Esophagus (tissue), 2 donors: ENCODE measurements at regions not wholly inside any gene's neighbourhood (a gene's known extent, or its start where the extent isn't known, plus 50 kb on each side); places are given as distances from the start of the nearest gene placed in this dataset.
"Not testable (repeated sequence)": the region's sequence is repeated elsewhere in the genome, so short reads cannot be mapped to it uniquely, and the experiment has no call there.

Experiments
- H3K27ac ChIP-seq, 2 donors: one replicate each; pipeline ENCODE4 v1.5.1; 2013; ENCODE audit warnings: low read depth in 2 of 2, mild to moderate bottlenecking in 2 of 2, inconsistent platforms in 1 of 2, low read length in 1 of 2, moderate library complexity in 1 of 2
- H3K27me3 ChIP-seq, 2 donors: one replicate each; pipeline ENCODE4 v1.6.1; 2013; ENCODE audit warnings: low read length in 2 of 2, control low read depth in 1 of 2, mild to moderate bottlenecking in 1 of 2; ENCODE audit not compliant: insufficient read depth in 2 of 2, control insufficient read depth in 1 of 2
- H3K36me3 ChIP-seq, 2 donors: one replicate each; pipeline ENCODE4 v1.6.1; 2013; ENCODE audit warnings: low read length in 1 of 2; ENCODE audit not compliant: control insufficient read depth in 2 of 2, insufficient read depth in 2 of 2
- H3K4me1 ChIP-seq, 2 donors: one replicate each; pipeline ENCODE4 v1.6.1; 2013; ENCODE audit warnings: low read length in 1 of 2; ENCODE audit not compliant: control insufficient read depth in 2 of 2, insufficient read depth in 2 of 2
- H3K4me3 ChIP-seq, 2 donors: one replicate each; pipeline ENCODE4 v1.5.1; 2013; ENCODE audit warnings: low read length in 2 of 2, mild to moderate bottlenecking in 2 of 2, low read depth in 1 of 2, moderate library complexity in 1 of 2
- H3K9me3 ChIP-seq, 2 donors: one replicate each; pipeline ENCODE4 v1.6.1; 2013; ENCODE audit warnings: mild to moderate bottlenecking in 2 of 2, low read depth in 1 of 2, low read length in 1 of 2, moderate library complexity in 1 of 2; ENCODE audit not compliant: control insufficient read depth in 2 of 2, insufficient read depth in 1 of 2
- WGBS, 2 donors: extraction: QIAGEN DNeasy Blood & Tissue Kit; methylation state at CpG; one replicate each; pipeline ENCODE4 v1.1.7; 2013; 5-methylcytosine and 5-hydroxymethylcytosine counted together
- donor health status: healthy with polysubstance abuse.
- donor health status: Bipolar disorder and iron deficiency.

DNA sequence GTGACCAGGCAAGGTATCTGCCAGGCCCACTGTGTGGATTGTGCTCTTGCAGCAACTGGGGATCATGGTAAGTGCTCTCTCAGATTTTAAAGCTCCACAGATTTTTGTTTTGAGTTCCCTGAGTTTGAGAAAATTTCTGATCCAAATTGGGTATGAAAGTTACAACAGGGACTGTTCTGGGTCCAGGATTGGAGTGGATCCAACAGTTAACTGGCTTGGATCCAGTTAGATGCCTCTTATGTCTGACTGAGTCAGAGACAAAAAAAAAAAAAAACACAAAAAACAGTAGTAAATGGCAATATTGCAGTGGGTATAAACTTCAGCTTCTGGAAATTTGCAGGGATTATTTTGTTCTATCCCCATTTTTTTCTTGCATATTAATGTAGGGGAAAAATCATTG lies 598.8 kb downstream of the C12orf50 start:
- no peaks in the 10 kb centered on the region for H3K36me3 ChIP-seq
- H3K27ac ChIP-seq = no peak overlapping the region
- no peaks in the 10 kb centered on the region for H3K27me3 ChIP-seq
- no peaks in the 10 kb centered on the region for H3K4me1 ChIP-seq
- no peak overlapping the region for H3K4me3 ChIP-seq
- no peaks in the 10 kb centered on the region for H3K9me3 ChIP-seq

DNA sequence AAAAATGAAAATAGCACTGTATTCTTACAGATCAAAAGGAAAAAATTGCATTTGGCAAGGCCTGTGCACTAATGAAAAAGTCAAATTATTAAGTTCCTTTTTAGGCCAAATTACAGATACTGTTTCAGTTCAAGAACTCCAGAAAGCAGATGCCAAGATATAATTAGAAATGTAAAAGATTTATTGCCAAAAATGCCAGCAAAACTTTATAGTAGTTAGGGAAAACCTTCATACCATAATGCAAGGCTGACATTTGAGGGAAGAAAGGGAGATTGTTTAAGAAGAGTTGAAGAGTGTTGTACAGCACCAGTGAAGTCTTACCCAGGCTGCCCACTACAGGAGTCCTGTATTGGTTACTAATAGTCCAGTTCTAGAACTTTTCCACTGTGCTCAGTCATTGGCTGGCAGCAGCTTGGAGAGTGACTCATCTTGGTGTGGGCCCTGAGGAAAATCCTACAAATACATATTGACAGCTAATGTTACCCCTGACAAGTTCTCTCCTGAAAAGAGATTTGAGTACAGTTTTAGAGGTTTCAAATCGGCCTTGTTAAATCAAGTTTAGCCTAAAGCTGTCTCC lies 600.4 kb downstream of the C12orf50 start:
- Histone ChIP-seq H3K9me3 (no peaks in the 10 kb centered on the region), H3K4me3 (no peak overlapping the region), H3K27me3 (no peaks in the 10 kb centered on the region), H3K27ac (peak overlapping the region; percentile 55 to 78), H3K4me1 (no peaks in the 10 kb centered on the region), H3K36me3 (no peaks in the 10 kb centered on the region)
- WGBS, 2 donors = 35 to 59% methylated on average over 1 of the region's 1 CpG

DNA sequence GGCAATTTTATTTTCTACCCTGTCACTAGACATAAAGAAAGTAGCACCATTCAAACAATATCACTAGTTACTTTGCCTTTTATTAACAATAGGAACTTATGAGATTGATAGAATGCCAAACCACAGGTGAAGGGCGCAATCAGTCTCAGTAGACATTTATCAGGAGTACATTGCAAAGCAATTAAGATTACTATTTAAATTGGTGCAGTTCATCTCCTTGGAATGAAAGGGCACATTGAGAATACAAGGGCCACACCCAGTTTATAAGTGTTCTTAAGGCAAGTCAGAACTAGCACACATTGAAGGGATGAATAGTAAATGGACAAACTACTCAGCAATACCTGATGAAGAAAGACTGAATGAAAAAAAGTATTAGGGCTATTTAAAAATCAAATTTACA lies 601.4 kb downstream of the C12orf50 start:
- no peak overlapping the region for H3K4me3 ChIP-seq
- H3K27ac ChIP-seq = no peak overlapping the region
- no peaks in the 10 kb centered on the region for H3K4me1 ChIP-seq
- no peaks in the 10 kb centered on the region for H3K9me3 ChIP-seq
- no peaks in the 10 kb centered on the region for H3K27me3 ChIP-seq
- H3K36me3 ChIP-seq = no peaks in the 10 kb centered on the region
- WGBS, 2 donors = 46 to 67% methylated on average over 1 of the region's 1 CpG

DNA sequence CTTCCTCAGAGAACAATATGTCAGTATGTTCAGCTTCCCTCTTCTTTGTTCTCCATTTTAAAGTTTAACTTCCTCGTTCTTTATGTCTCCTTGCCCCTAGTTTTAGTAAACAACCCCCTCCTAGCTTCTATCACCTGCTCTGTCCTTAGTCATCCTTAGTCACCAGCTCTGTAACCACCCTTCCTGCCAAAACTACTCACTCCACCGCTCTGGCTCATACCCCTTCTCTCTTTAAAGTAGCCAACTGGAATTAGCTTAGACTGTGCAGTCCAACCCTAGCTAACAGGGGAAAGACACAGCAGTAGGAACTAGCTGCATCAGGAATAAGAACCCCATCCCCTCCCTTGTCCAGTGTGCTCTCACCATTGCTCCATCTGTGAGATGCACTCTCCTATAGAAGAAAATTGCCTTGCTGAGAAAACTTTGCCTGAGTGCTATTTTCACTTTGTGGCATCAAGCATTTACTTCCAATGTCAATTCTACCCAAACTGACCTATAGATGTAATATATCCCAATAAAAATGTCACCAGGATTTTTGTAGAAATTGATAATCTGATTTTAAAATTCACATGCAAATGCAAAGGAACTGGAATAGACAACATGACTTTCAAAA lies 603.2 kb downstream of the C12orf50 start:
- WGBS, 2 donors = 56 to 58% methylated on average over 2 of the region's 2 CpGs

DNA sequence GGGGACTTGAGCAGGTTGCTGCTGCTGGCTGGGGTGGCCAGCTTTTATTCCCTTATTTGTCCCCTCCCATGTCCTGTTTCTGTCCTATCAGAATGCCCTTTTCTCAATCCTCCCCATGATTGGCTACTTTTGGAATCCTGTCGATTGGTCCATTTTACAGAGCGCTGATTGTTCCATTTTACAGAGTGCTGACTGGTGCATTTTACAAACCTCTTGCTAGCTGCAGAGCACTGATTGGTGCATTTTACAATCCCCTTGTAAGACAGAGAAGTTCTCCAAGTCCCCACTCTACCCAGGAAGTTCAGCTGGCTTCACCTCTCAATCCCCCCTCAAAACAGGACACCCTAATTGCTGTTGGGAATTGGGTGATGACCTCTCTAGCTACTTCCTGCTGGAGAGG lies 608.0 kb downstream of the C12orf50 start:
- not testable (repeated sequence) for H3K36me3 ChIP-seq, H3K4me1 ChIP-seq, H3K27ac ChIP-seq, H3K9me3 ChIP-seq, H3K27me3 ChIP-seq, H3K4me3 ChIP-seq
- WGBS, 2 donors = 96 to 98% methylated on average over 2 of the region's 2 CpGs

More for the DNA sequence above, 603.2 kb downstream of the C12orf50 start:
- Histone ChIP-seq H3K9me3 (no peaks in the 10 kb centered on the region), H3K4me3 (no peak overlapping the region), H3K27ac (no peak overlapping the region), H3K4me1 (no peaks in the 10 kb centered on the region), H3K36me3 (no peaks in the 10 kb centered on the region), H3K27me3 (no peaks in the 10 kb centered on the region)

DNA sequence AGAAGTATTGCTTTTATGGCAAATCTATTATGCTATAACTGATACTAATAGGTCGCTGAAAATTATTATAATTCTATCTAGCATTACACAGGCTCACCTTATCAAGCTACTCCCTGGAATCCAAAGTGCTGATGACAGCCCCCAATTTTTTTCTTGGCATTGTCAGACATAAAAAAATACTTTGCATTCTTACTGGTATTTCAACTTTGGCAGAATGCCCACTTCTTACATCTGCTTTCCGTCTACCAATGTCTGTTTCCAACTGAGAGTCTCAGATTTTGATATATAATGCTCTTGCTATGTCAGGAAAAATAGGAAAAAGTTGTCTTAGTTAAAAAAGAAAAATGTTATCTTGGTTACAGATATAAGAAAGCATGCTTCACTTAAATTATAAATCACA lies 615.4 kb downstream of the C12orf50 start:
- 58 to 63% methylated on average over 2 of the region's 2 CpGs for WGBS, 2 donors
- H3K27me3 ChIP-seq = no peaks in the 10 kb centered on the region
- H3K27ac ChIP-seq = no peak overlapping the region
- H3K36me3 ChIP-seq = no peaks in the 10 kb centered on the region
- no peaks in the 10 kb centered on the region for H3K9me3 ChIP-seq
- H3K4me3 ChIP-seq = no peak overlapping the region
- no peaks in the 10 kb centered on the region for H3K4me1 ChIP-seq

DNA sequence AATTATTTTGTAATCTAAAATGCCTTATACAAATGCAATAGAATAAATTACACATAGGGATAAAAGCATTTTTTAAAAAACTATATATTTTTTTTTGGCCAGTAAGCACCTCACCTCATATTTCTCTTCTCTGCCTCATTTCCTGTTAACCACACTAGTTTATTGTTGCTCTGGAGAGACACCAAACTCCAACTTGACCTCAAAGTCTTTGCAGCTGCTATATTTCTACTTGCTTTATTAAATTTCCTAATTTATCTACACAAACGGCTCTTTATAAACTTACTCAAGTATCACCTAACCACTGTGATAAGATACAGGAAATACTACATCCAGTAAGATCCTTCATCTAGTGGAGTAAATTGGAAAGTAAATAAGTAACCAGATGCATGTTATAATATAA lies 622.3 kb downstream of the C12orf50 start:
- no peak overlapping the region for H3K4me3 ChIP-seq
- no peak overlapping the region for H3K27ac ChIP-seq
- H3K9me3 ChIP-seq = no peaks in the 10 kb centered on the region
- 50 to 54% methylated on average over 1 of the region's 1 CpG for WGBS, 2 donors
- H3K36me3 ChIP-seq = no peaks in the 10 kb centered on the region
- H3K27me3 ChIP-seq = no peaks in the 10 kb centered on the region
- H3K4me1 ChIP-seq = no peaks in the 10 kb centered on the region

DNA sequence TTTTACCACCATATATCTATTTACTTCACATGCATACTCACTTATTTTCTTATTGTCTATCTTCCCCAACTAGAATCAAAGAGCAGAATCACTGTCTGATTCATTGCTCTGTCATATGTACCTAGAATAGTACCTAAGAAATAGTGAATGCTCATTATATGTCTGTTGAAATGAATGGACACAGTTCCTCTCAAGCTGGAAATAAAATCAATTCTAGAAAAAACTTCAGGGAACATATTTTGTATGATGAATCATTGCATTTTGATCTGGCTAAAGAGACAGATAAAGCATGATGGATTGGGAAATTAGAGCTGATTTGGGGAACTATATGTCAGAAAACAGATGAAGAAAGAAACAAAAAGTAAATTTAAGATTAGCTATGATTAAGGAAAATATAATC lies 623.3 kb downstream of the C12orf50 start:
- no peaks in the 10 kb centered on the region for H3K27me3 ChIP-seq
- no peaks in the 10 kb centered on the region for H3K4me1 ChIP-seq
- no peaks in the 10 kb centered on the region for H3K9me3 ChIP-seq
- H3K4me3 ChIP-seq = no peak overlapping the region
- H3K27ac ChIP-seq = no peak overlapping the region
- H3K36me3 ChIP-seq = no peaks in the 10 kb centered on the region

DNA sequence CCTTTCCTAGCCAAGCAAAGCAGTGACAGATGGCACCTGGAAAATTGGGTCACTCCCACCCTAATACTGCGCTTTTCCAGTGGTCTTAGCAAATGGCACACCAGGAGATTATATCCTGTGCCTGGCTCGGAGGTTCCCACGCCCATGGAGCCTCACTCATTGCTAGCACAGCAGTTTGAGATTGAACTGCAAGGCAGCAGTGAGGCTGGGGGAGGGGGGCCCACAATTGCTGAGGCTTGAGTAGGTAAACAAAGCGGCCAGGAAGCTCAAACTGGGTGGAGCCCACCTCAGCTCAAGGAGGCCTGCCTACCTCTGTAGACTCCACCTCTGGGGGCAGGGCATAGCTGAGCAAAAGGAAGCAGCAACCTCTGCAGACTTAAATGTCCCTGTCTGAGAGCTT lies 635.0 kb downstream of the C12orf50 start:
- H3K4me1 ChIP-seq, H3K4me3 ChIP-seq, H3K9me3 ChIP-seq, H3K36me3 ChIP-seq, H3K27ac ChIP-seq, H3K27me3 ChIP-seq: not testable (repeated sequence)
- 86 to 88% methylated on average over 4 of the region's 4 CpGs for WGBS, 2 donors

DNA sequence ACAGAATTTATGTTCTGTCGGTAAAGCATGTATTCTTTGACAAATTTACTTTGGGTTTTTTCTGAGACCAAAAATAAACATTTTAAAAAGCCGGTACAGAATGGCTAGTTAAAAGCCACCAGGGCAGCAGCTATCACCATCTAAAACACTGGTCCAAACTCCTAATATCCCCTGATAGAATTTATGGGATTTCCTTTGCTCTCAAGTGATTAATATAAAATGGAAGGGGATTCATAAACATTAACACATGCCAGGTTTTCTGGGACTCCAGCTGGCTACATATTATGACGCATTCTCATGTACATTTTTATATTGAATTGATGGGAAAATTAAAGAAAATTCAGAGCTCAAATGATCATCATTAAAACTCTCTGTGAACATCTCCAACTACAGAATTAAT lies 640.8 kb downstream of the C12orf50 start:
- H3K9me3 ChIP-seq = no peaks in the 10 kb centered on the region
- H3K4me1 ChIP-seq = no peaks in the 10 kb centered on the region
- no peak overlapping the region for H3K4me3 ChIP-seq
- no peak overlapping the region for H3K27ac ChIP-seq
- H3K27me3 ChIP-seq = no peaks in the 10 kb centered on the region
- WGBS, 2 donors = 66 to 73% methylated on average over 3 of the region's 3 CpGs
- H3K36me3 ChIP-seq = no peaks in the 10 kb centered on the region
